ENCODE measurements at regions not wholly inside any gene's neighbourhood (a gene's known extent, or its start where the extent isn't known, plus 50 kb on each side); places are given as distances from the start of the nearest gene placed in this dataset.
A peak's percentile ranks its signal among the peaks of the same experiment; 100 is the strongest.

GRCh38 chr1:67977756-67978155, 72.7 kb downstream of the DIRAS3 start:
- H3K4me3 ChIP-seq (ENCODE audit: low read length) = no peak overlapping the region
- DNase-seq (ENCODE audit: low read depth) = no peak
- TF ChIP-seq CTCF (conservative IDR thresholded peaks at IDR 0.05; ENCODE audit: low read length) = no peak

- no peak for TF ChIP-seq CTCF (conservative IDR thresholded peaks at IDR 0.05; ENCODE audit: low read length)
- DNase-seq (ENCODE audit: low read depth) = no peak
- no peak overlapping the region for H3K4me3 ChIP-seq (ENCODE audit: low read length)
Observed at GRCh38 chr1:67973051-67973450, 77.4 kb downstream of the DIRAS3 start.

GRCh38 chr1:67970088-67970487, 80.3 kb downstream of the DIRAS3 start:
- DNase-seq (ENCODE audit: low read depth) = peak; percentile 78
- H3K4me3 ChIP-seq (ENCODE audit: low read length) = no peak overlapping the region
- no peak for TF ChIP-seq CTCF (conservative IDR thresholded peaks at IDR 0.05; ENCODE audit: low read length)

GRCh38 chr1:67969446-67969845, 81.0 kb downstream of the DIRAS3 start:
- no peak for DNase-seq (ENCODE audit: low read depth)
- no peak for TF ChIP-seq CTCF (conservative IDR thresholded peaks at IDR 0.05; ENCODE audit: low read length)
- H3K4me3 ChIP-seq (ENCODE audit: low read length) = no peak overlapping the region

- TF ChIP-seq CTCF (conservative IDR thresholded peaks at IDR 0.05; ENCODE audit: low read length) = no peak
- H3K4me3 ChIP-seq (ENCODE audit: low read length) = no peak overlapping the region
- DNase-seq (ENCODE audit: low read depth) = no peak
Observed at GRCh38 chr1:67966666-67967009, 83.8 kb downstream of the DIRAS3 start.

GRCh38 chr1:67965995-67966665, 84.3 kb downstream of the DIRAS3 start:
- no peak overlapping the region for H3K4me3 ChIP-seq (ENCODE audit: low read length)
- DNase-seq (ENCODE audit: low read depth) = no peak
- no peak for TF ChIP-seq CTCF (conservative IDR thresholded peaks at IDR 0.05; ENCODE audit: low read length)

GRCh38 chr1:67963263-67963662, 87.2 kb downstream of the DIRAS3 start:
- TF ChIP-seq CTCF (conservative IDR thresholded peaks at IDR 0.05; ENCODE audit: low read length) = no peak
- DNase-seq (ENCODE audit: low read depth) = no peak
- no peak overlapping the region for H3K4me3 ChIP-seq (ENCODE audit: low read length)

Data from AG10803 (cell line).